Adrenal gland (tissue), 9 donors: ENCODE measurements at regions not wholly inside any gene's neighbourhood (a gene's known extent, or its start where the extent isn't known, plus 50 kb on each side); places are given as distances from the start of the nearest gene placed in this dataset.

Source experiments
- DNase-seq, 7 donors: peaks; one replicate each; pipeline ENCODE4 v3.0.0-alpha.2; 2019 to 2020
- H3K27ac ChIP-seq, 5 donors: fragments of 200-600 bp; sonication (generic) in 4 of 5; 1 replicate in 3 of 5; 2 replicates in 2 of 5; pipeline versions ENCODE4 v1.5.1 to v1.8.0; 2016 to 2020; ENCODE audit warnings: mild to moderate bottlenecking in 1 of 5
- H3K27me3 ChIP-seq: fragments of 200-600 bp; 2 replicates; pipeline ENCODE4 v1.8.0; 2021
- H3K36me3 ChIP-seq, 2 donors: fragments of 200-600 bp; replicated peaks in 1 of 2; 1 replicate in 1 of 2; 2 replicates in 1 of 2; pipeline versions ENCODE4 v1.5.1 to v1.8.0; 2018 to 2022
- H3K4me1 ChIP-seq, 2 donors: fragments of 200-600 bp; replicated peaks in 1 of 2; 1 replicate in 1 of 2; 2 replicates in 1 of 2; pipeline versions ENCODE4 v1.5.1 to v1.8.0; 2018 to 2021
- H3K4me3 ChIP-seq, 4 donors: fragments of 200-600 bp; sonication (generic) in 3 of 4; one replicate each; pipeline ENCODE4 v1.5.1; 2016 to 2018
- H3K9me3 ChIP-seq, 3 donors: fragments of 200-600 bp; sonication (generic) in 1 of 3; replicated peaks in 1 of 3; 1 replicate in 2 of 3; 2 replicates in 1 of 3; pipeline versions ENCODE4 v1.5.1 to v1.8.0; 2016 to 2021
- POLR2A ChIP-seq, 2 donors: fragments of 450-650 bp; IDR thresholded peaks; one replicate each; pipeline ENCODE4 v1.6.1; 2017; ENCODE audit warnings: antibody characterized with exemption in 2 of 2, mild to moderate bottlenecking in 2 of 2, moderate library complexity in 1 of 2
- WGBS, 4 donors: extraction: QIAGEN DNeasy Blood & Tissue Kit in 2 of 4; methylation state at CpG; one replicate each; pipeline versions ENCODE4 v1.1.5 to v1.1.7; 2013 to 2017; 5-methylcytosine and 5-hydroxymethylcytosine counted together
- intact Hi-C, 2 donors: fragments of 100-400 bp; cut with DNase I; formaldehyde crosslinking; loops; one replicate each; pipeline versions ENCODE4 v1.14.1 to v1.15.0; 2022 to 2023
- TF ChIP-seq, protein P1 (sequence below), 6 experiments: fragments of 450-650 bp in 4 of 6; fragments of 200-600 bp in 2 of 6; sonication (generic) in 1 of 6; IDR thresholded peaks; 1 replicate in 5 of 6; 2 replicates in 1 of 6; pipeline versions ENCODE4 v1.5.1 to v1.8.0; 2016 to 2021; ENCODE audit warnings: antibody characterized with exemption in 6 of 6, mild to moderate bottlenecking in 2 of 6, moderate library complexity in 1 of 6
- donor health status: healthy with polysubstance abuse.
- donor health status: Bipolar disorder and iron deficiency.
- donor health status: DM: yes; HTN: yes; CAD: no.
- donor health status: DM: no; HTN: no; CAD: no.
- donor health status: DM: no; HTN: no; CAD: no.

DNA sequence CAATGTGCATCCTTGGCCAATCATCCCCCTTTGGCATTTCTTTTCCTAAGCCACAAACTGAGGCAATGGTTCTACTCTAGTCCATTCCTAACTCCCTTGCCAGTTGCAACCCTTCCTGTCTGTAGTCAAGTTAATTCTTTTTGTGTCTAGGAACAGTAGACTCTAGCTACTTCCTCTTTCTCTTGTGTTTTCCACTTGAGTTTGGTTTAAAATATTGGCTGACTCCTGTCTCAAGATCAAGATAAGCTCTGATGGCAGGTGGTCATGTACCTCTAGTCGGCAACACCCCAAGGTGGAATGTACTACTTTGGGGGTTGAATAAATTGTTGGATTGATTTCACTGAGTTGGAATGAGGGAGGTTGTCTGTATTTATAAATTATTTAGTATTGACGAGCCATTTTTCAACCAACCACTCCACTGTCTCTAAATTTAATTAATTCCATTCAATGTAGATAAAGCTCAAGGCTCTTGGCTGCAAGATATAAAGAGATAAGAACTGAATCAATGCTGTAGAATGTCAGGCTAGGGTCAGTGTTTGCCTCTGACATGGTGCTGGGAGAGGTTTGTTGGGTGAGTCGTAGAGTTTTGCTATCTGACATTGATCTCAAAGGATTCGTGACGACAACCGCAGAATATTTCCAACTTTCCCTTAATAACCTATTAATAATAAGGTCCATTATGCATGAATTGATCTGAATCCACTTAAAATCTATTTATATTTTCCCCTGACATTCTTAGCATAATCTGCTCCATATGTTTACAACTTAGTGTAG, 188.7 kb upstream of the APCDD1 start:
- DNase-seq, result no peak
- no peak overlapping the region for H3K4me3 ChIP-seq
- WGBS, 4 donors, result 45 to 55% (median 52%) methylated on average over 6 of the region's 6 CpGs
- intact Hi-C loops, result no loop called here
- H3K27me3 ChIP-seq, result no peaks in the 10 kb centered on the region
- no peak overlapping the region for H3K27ac ChIP-seq
- no peaks in the 10 kb centered on the region for H3K9me3 ChIP-seq
- H3K36me3 ChIP-seq, result no peaks in the 10 kb centered on the region
- H3K4me1 ChIP-seq, result peaks cover 0 to 19% of the 10 kb centered on the region in 2 donors
- TF ChIP-seq POLR2A (IDR thresholded peaks at IDR 0.05), result no peak
- TF ChIP-seq, protein P1, sequence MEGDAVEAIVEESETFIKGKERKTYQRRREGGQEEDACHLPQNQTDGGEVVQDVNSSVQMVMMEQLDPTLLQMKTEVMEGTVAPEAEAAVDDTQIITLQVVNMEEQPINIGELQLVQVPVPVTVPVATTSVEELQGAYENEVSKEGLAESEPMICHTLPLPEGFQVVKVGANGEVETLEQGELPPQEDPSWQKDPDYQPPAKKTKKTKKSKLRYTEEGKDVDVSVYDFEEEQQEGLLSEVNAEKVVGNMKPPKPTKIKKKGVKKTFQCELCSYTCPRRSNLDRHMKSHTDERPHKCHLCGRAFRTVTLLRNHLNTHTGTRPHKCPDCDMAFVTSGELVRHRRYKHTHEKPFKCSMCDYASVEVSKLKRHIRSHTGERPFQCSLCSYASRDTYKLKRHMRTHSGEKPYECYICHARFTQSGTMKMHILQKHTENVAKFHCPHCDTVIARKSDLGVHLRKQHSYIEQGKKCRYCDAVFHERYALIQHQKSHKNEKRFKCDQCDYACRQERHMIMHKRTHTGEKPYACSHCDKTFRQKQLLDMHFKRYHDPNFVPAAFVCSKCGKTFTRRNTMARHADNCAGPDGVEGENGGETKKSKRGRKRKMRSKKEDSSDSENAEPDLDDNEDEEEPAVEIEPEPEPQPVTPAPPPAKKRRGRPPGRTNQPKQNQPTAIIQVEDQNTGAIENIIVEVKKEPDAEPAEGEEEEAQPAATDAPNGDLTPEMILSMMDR (IDR thresholded peaks at IDR 0.05), result no peak

DNA sequence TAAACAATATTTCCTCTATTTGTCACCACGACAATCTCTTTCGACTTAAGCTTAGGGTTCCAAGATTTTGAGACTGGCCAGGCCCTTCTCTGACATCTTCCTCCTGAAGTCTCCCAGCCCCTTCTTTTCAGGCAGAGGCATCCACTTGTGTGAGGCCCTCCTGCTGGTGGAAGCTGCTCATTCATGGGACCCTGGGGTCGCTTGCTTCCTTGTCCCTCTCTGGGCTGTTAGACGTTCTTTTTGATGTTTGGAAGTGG, 188.2 kb upstream of the APCDD1 start:
- H3K4me3 ChIP-seq, result no peak overlapping the region
- H3K27ac ChIP-seq, result no peak overlapping the region
- H3K27me3 ChIP-seq, result no peaks in the 10 kb centered on the region
- H3K9me3 ChIP-seq, result no peaks in the 10 kb centered on the region
- DNase-seq, result no peak
- intact Hi-C loops, result no loop called here
- peaks cover 0 to 19% of the 10 kb centered on the region in 2 donors for H3K4me1 ChIP-seq
- 79 to 89% (median 86%) methylated on average over 4 of the region's 4 CpGs for WGBS, 4 donors
- H3K36me3 ChIP-seq, result no peaks in the 10 kb centered on the region
- TF ChIP-seq, protein P1 (IDR thresholded peaks at IDR 0.05), result no peak
- no peak for TF ChIP-seq POLR2A (IDR thresholded peaks at IDR 0.05)

DNA sequence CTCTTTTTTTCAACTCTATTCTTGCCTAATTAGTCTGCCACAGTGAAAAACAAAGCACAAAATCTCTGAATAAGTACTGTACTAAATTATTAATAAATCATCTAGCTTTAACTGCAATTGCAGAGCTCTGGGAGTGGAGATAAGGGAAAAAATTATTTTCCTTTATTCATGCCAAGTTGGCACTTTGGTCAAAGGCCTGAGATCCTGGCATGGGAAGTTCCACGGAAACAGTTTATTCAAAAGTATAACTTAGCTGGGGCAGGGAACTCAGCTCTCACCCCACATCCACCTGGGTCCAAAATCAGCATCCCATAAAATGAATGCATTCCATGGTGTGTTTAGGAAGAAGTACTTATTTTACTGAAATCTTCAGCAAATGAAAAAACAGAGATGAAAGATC, 185.2 kb upstream of the APCDD1 start:
- no peak for DNase-seq
- H3K36me3 ChIP-seq, result no peaks in the 10 kb centered on the region
- H3K9me3 ChIP-seq, result no peaks in the 10 kb centered on the region
- TF ChIP-seq, protein P1 (IDR thresholded peaks at IDR 0.05), result no peak
- TF ChIP-seq POLR2A (IDR thresholded peaks at IDR 0.05), result no peak
- 19 to 41% (median 32%) methylated on average over 1 of the region's 1 CpG for WGBS, 4 donors
- H3K27me3 ChIP-seq, result no peaks in the 10 kb centered on the region
- H3K4me3 ChIP-seq, result no peak overlapping the region
- intact Hi-C loops, result no loop called here
- H3K4me1 ChIP-seq, result peaks cover 0 to 19% of the 10 kb centered on the region in 2 donors
- peak overlapping the region in 2 of 5 donors; percentile 40 to 42 for H3K27ac ChIP-seq

DNA sequence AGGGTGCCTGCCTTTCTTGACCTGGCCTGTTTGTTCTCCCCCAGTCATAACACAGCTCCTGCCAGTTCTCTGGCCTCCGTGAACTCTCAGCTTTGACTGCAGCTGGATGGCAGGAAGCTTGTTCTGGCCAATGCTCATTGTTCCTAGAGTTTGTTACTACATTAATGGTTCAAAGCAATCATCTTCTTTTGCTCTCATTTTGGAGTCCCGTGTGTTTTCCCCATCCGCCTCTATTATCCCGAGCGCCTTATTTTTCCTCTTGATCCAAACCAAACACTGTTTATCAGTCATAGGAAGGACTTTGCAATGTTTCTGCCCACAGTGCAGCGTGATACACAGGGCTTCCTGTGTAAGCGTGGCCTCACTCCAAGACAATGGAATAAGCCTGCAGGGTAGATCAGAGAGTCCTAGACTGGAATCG, 184.3 kb upstream of the APCDD1 start:
- no peak overlapping the region for H3K4me3 ChIP-seq
- TF ChIP-seq POLR2A (IDR thresholded peaks at IDR 0.05), result no peak
- TF ChIP-seq, protein P1 (IDR thresholded peaks at IDR 0.05), result no peak
- H3K36me3 ChIP-seq, result no peaks in the 10 kb centered on the region
- no peaks in the 10 kb centered on the region for H3K9me3 ChIP-seq
- H3K27me3 ChIP-seq, result no peaks in the 10 kb centered on the region
- H3K4me1 ChIP-seq, result peaks cover 0 to 19% of the 10 kb centered on the region in 2 donors
- H3K27ac ChIP-seq, result peak overlapping the region in 2 of 5 donors; percentile 36 to 40
- 60 to 72% (median 66%) methylated on average over 8 of the region's 8 CpGs for WGBS, 4 donors
- peak in 6 of 7 donors; percentile 16 to 68 (median 33) for DNase-seq
- intact Hi-C loops, result no loop called here
